ENCODE measurements at regions not wholly inside any gene's neighbourhood (a gene's known extent, or its start where the extent isn't known, plus 50 kb on each side); places are given as distances from the start of the nearest gene placed in this dataset.

DNA sequence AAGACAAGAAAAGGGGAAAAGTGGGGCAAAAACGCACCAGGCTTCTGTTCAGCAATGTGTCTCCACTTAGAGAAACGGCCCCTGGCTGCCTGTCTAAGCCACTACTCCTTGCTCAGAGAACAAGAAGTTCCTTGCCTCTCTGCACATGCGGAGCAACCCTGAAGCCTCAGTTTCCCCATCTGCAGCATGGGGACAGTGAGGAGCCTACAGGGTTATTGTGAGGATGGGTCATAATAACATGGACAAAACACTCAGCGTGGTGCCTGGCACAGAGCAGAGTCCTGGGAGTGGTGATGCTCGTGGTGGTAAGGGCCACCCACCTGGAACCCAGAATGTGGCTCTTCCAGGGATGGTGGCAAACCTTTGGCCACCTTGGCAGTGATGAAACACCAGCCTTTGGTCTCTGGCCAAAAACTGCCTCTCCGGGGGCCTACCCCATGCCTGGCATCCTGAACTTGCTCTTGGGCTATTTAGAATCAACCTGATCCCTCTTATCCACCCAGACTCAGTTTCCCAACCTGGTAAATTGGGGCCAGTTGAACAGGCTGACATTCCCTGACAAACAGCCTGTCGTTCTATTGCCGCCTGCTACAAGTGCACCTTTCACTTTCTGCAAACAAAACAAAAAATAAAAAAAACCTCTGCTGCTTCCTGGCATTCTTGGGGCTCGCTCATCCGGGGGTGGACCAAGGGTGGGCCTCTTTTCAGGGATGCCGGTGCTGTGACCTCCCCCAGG is 56.5 kb upstream of the DLK1 start:
- TF ChIP-seq CTCF (IDR thresholded peaks at IDR 0.05), result no peak
- no peak for TF ChIP-seq POLR2AphosphoS5 (IDR thresholded peaks at IDR 0.05)

Data from sigmoid colon (tissue), 4 donors.